ENCODE measurements at regions not wholly inside any gene's neighbourhood (a gene's known extent, or its start where the extent isn't known, plus 50 kb on each side); places are given as distances from the start of the nearest gene placed in this dataset.

- Histone ChIP-seq H3K9me1 (ENCODE audit: control insufficient read depth, extremely low read depth, insufficient read depth, low read length) (no peaks in the 10 kb centered on the region), H3K9me3 (ENCODE audit: control insufficient read depth, low read depth, low read length) (no peaks in the 10 kb centered on the region), H3K4me2 (ENCODE audit: control insufficient read depth, extremely low read depth, insufficient read depth, low read depth, low read length) (no peak overlapping the region), H3K36me3 (ENCODE audit: control insufficient read depth in 2 of 2, extremely low read depth in 1 of 2, insufficient read depth in 2 of 2, low read length in 2 of 2) (no peaks in the 10 kb centered on the region), H3K27ac (ENCODE audit: control insufficient read depth, insufficient read depth, low read length) (no peak overlapping the region), H3K79me2 (ENCODE audit: control insufficient read depth, insufficient read depth, low read length) (no peaks in the 10 kb centered on the region), H2AFZ (ENCODE audit: control insufficient read depth, low read length) (no peak overlapping the region), H3K4me1 (ENCODE audit: control insufficient read depth, extremely low read depth, insufficient read depth, low read length) (peaks cover 21% of the 10 kb centered on the region), H3K27me3 (ENCODE audit: control insufficient read depth, extremely low read depth, insufficient read depth, low read length) (peaks cover 9% of the 10 kb centered on the region), H3K9ac (ENCODE audit: control insufficient read depth, extremely low read depth, insufficient read depth, low read length) (no peak overlapping the region), H3K4me3 (ENCODE audit: control insufficient read depth in 2 of 3, extremely low read depth in 1 of 3, insufficient read depth in 2 of 3, low read depth in 1 of 3, low read length in 3 of 3) (no peak overlapping the region), H4K20me1 (ENCODE audit: control insufficient read depth, extremely low read depth, insufficient read depth, low read length) (no peaks in the 10 kb centered on the region)
- TF ChIP-seq, protein P1, sequence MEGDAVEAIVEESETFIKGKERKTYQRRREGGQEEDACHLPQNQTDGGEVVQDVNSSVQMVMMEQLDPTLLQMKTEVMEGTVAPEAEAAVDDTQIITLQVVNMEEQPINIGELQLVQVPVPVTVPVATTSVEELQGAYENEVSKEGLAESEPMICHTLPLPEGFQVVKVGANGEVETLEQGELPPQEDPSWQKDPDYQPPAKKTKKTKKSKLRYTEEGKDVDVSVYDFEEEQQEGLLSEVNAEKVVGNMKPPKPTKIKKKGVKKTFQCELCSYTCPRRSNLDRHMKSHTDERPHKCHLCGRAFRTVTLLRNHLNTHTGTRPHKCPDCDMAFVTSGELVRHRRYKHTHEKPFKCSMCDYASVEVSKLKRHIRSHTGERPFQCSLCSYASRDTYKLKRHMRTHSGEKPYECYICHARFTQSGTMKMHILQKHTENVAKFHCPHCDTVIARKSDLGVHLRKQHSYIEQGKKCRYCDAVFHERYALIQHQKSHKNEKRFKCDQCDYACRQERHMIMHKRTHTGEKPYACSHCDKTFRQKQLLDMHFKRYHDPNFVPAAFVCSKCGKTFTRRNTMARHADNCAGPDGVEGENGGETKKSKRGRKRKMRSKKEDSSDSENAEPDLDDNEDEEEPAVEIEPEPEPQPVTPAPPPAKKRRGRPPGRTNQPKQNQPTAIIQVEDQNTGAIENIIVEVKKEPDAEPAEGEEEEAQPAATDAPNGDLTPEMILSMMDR (optimal IDR thresholded peaks at IDR 0.05 in 1 of 3, IDR thresholded peaks at IDR 0.05 in 1 of 3, conservative IDR thresholded peaks at IDR 0.05 in 1 of 3; ENCODE audit: extremely low read depth in 1 of 3, insufficient read depth in 2 of 3, low read length in 3 of 3), result peak in 2 of 3 experiments; percentile 29 to 50
- no peak for TF ChIP-seq EZH2 (IDR thresholded peaks at IDR 0.05; ENCODE audit: low read length)
- dilution Hi-C loops (cut with MboI; ENCODE audit: extremely low pct_ligation_motif_present, low sequenced_read_pairs), result no loop called here
- FAIRE-seq (no peak), DNase-seq (ENCODE audit: low read depth, low spot score) (no peak)
These were observed 187.8 kb upstream of the LRFN2 start for GRCh38 chr6:40774932-40775331.

DNA sequence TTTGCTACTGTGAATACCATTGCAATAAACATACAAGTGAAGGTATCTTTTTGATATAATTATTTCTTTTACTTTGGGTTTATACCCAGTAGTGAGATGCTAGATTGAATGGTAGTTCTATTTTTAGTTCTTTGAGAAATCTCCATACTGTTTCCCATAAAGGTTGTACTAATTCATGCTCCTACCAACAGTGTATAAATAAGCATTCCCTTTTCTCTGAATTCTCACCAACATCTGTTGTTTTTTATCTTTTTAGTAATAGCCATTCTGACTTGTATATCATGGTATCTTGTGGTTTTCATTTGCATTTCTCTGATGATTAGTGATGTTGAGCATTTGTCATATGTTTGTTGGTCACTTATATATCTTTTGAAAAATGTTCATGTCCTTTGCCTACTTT is 183.6 kb upstream of the LRFN2 start:
- Histone ChIP-seq H3K79me2 (ENCODE audit: control insufficient read depth, insufficient read depth, low read length) (no peaks in the 10 kb centered on the region), H3K4me3 (ENCODE audit: control insufficient read depth in 2 of 3, extremely low read depth in 1 of 3, insufficient read depth in 2 of 3, low read depth in 1 of 3, low read length in 3 of 3) (no peak overlapping the region), H3K9ac (ENCODE audit: control insufficient read depth, extremely low read depth, insufficient read depth, low read length) (no peak overlapping the region), H3K9me3 (ENCODE audit: control insufficient read depth, low read depth, low read length) (no peaks in the 10 kb centered on the region), H3K9me1 (ENCODE audit: control insufficient read depth, extremely low read depth, insufficient read depth, low read length) (no peaks in the 10 kb centered on the region), H3K4me1 (ENCODE audit: control insufficient read depth, extremely low read depth, insufficient read depth, low read length) (no peaks in the 10 kb centered on the region), H2AFZ (ENCODE audit: control insufficient read depth, low read length) (no peak overlapping the region), H3K27ac (ENCODE audit: control insufficient read depth, insufficient read depth, low read length) (no peak overlapping the region), H3K36me3 (ENCODE audit: control insufficient read depth in 2 of 2, extremely low read depth in 1 of 2, insufficient read depth in 2 of 2, low read length in 2 of 2) (no peaks in the 10 kb centered on the region), H3K4me2 (ENCODE audit: control insufficient read depth, extremely low read depth, insufficient read depth, low read depth, low read length) (no peak overlapping the region), H3K27me3 (ENCODE audit: control insufficient read depth, extremely low read depth, insufficient read depth, low read length) (peaks cover 16% of the 10 kb centered on the region), H4K20me1 (ENCODE audit: control insufficient read depth, extremely low read depth, insufficient read depth, low read length) (no peaks in the 10 kb centered on the region)
- DNase-seq (ENCODE audit: low read depth, low spot score) (no peak), FAIRE-seq (no peak)
- TF ChIP-seq, protein P1 (optimal IDR thresholded peaks at IDR 0.05 in 1 of 3, IDR thresholded peaks at IDR 0.05 in 1 of 3, conservative IDR thresholded peaks at IDR 0.05 in 1 of 3; ENCODE audit: extremely low read depth in 1 of 3, insufficient read depth in 2 of 3, low read length in 3 of 3), result no peak
- TF ChIP-seq EZH2 (IDR thresholded peaks at IDR 0.05; ENCODE audit: low read length), result no peak
- dilution Hi-C loops (cut with MboI; ENCODE audit: extremely low pct_ligation_motif_present, low sequenced_read_pairs), result no loop called here
